GM12892 (cell line): ENCODE measurements at regions not wholly inside any gene's neighbourhood (a gene's known extent, or its start where the extent isn't known, plus 50 kb on each side); places are given as distances from the start of the nearest gene placed in this dataset.

Experiments used
- POLR2A ChIP-seq: IDR thresholded peaks from 2 replicates; pipeline ENCODE4 v1.6.1; 2011; ENCODE audit warnings: low read depth, low read length, control low read depth
- POLR2AphosphoS5 ChIP-seq: IDR thresholded peaks from 2 replicates; pipeline ENCODE4 v1.6.1; 2011; ENCODE audit warnings: low read depth, low read length, control low read depth

- no peak for TF ChIP-seq POLR2AphosphoS5
- TF ChIP-seq POLR2A, result no peak
Observed at GRCh38 chr6:125477844-125478243, 176.1 kb upstream of the HDDC2 start.
